HG02938 (cell line): ENCODE measurements at regions not wholly inside any gene's neighbourhood (a gene's known extent, or its start where the extent isn't known, plus 50 kb on each side); places are given as distances from the start of the nearest gene placed in this dataset.
"Not testable (repeated sequence)": the region's sequence is repeated elsewhere in the genome, so short reads cannot be mapped to it uniquely, and the experiment has no call there.

Experiments
- ATAC-seq: cut with Tn5 transposase; IDR thresholded peaks from one replicate; pipeline ENCODE4 v1.9.1; 2021; ENCODE audit warnings: mild to moderate bottlenecking, moderate library complexity; ENCODE audit not compliant: unreplicated experiment

- no peak for ATAC-seq
These were observed 243.7 kb upstream of the RREB1 start for GRCh38 chr6:6863970-6864639.

GRCh38 chr6:6865611-6866010, 242.2 kb upstream of the RREB1 start:
- ATAC-seq: no peak

GRCh38 chr6:6866656-6867403, 240.9 kb upstream of the RREB1 start:
- no peak for ATAC-seq

- no peak for ATAC-seq
These were observed 240.4 kb upstream of the RREB1 start for GRCh38 chr6:6867404-6867799.

GRCh38 chr6:6869094-6869493, 238.7 kb upstream of the RREB1 start:
- no peak for ATAC-seq

GRCh38 chr6:6870921-6871320, 236.8 kb upstream of the RREB1 start:
- ATAC-seq: no peak

- no peak for ATAC-seq
These were observed 235.1 kb upstream of the RREB1 start for GRCh38 chr6:6872459-6873344.

GRCh38 chr6:6873778-6874177, 234.0 kb upstream of the RREB1 start:
- no peak for ATAC-seq

- ATAC-seq: no peak
These were observed 231.8 kb upstream of the RREB1 start for GRCh38 chr6:6875818-6876470.

- ATAC-seq: not testable (repeated sequence)
These were observed 230.0 kb upstream of the RREB1 start for GRCh38 chr6:6877792-6878191.

GRCh38 chr6:6878887-6879585, 228.7 kb upstream of the RREB1 start:
- peak; percentile 85 for ATAC-seq

- ATAC-seq: not testable (repeated sequence)
These were observed 228.2 kb upstream of the RREB1 start for GRCh38 chr6:6879586-6879974.

GRCh38 chr6:6880745-6881437, 226.9 kb upstream of the RREB1 start:
- no peak for ATAC-seq

GRCh38 chr6:6881438-6882225, 226.1 kb upstream of the RREB1 start:
- no peak for ATAC-seq

GRCh38 chr6:6882592-6882991, 225.2 kb upstream of the RREB1 start:
- no peak for ATAC-seq

GRCh38 chr6:6883011-6883410, 224.8 kb upstream of the RREB1 start:
- no peak for ATAC-seq

- no peak for ATAC-seq
These were observed 223.6 kb upstream of the RREB1 start for GRCh38 chr6:6884193-6884627.

GRCh38 chr6:6884916-6885315, 222.8 kb upstream of the RREB1 start:
- no peak for ATAC-seq
